ENCODE measurements at regions not wholly inside any gene's neighbourhood (a gene's known extent, or its start where the extent isn't known, plus 50 kb on each side); places are given as distances from the start of the nearest gene placed in this dataset.
"Not testable (repeated sequence)": the region's sequence is repeated elsewhere in the genome, so short reads cannot be mapped to it uniquely, and the experiment has no call there.

DNA sequence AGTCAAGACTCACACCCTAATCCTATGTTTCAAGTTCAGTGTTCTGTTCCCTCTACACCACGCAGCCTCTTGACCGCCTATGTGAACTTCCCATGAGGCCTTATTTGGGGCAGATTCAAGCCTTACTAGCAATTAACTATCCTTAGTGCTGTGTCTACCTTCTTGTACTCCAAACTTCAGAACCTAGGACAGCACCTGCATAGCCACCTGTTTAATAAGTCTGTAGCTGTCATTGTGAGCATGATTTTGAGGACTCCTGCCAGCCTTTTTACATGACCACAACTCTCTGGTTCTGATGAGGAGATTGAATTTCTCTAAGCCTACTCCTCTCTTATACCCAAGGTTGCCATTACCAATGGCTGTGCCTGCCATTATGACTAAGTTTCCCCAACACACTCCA lies 50.8 kb upstream of the PCSK1 start:
- DNase-seq = peak; percentile 4 to 5

DNA sequence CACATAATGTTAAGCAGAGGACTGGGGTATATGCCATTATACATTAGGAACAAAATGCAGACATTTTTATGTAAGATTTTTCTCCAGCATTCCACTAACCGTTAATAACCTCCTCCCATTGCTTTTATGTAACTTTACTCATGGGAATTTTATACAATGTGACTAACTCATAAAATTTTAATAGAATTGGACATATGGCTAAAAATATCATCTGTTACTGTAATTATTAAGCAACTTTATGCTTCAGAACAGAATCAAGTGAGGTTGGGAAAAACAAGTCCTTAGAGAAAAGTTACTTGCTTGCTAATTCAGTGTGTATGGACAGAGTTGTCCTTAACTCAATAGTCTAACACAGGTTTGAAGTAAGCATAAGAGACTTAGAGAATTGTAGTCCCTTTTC lies 54.8 kb upstream of the PCSK1 start:
- no peak for DNase-seq

DNA sequence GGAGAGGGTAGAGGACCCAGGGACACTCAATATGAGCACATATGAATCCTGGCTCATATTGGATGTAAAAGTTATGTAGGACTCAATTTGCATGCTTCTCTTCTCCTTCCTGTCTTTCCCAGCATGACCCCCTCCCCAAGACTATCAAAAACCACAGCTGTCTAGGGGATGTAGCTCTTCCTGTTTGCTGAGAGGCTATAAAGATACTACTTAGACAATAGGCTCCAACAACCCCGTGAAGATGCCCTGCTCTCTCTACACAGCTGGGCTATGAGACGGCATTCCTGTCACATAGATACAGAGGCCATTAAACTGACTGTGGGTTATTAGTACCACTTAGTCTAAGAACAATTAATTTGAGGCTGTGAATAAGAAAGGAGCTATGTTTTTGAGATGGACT lies 56.5 kb upstream of the PCSK1 start:
- no peak for DNase-seq

DNA sequence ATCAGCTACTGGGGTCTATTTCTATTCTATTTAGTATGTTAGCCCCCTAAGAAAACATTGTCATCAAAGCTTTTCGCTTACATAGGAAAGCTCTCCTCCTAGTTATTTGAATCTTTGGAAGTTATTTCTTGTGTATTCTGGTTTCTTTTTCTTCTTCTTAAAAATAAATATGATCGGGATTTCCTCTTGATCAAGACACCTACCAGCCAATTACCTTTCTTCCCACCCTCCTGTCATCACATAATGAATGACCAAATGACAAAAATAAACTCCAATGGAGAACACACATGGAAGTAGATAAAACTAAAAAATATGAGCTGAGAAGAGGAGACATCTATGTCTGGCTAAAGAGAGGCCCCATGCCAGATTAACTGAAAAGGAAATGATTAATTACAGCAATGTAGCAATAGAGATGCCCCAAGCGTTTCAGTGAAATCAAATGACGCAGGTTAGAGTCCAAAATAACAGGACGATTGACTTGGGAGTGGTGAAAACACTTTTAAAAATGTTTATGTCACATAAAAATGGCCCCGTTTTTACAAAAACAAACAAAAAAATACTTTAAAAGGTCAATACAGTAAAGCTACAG lies 59.5 kb upstream of the PCSK1 start:
- DNase-seq = no peak

DNA sequence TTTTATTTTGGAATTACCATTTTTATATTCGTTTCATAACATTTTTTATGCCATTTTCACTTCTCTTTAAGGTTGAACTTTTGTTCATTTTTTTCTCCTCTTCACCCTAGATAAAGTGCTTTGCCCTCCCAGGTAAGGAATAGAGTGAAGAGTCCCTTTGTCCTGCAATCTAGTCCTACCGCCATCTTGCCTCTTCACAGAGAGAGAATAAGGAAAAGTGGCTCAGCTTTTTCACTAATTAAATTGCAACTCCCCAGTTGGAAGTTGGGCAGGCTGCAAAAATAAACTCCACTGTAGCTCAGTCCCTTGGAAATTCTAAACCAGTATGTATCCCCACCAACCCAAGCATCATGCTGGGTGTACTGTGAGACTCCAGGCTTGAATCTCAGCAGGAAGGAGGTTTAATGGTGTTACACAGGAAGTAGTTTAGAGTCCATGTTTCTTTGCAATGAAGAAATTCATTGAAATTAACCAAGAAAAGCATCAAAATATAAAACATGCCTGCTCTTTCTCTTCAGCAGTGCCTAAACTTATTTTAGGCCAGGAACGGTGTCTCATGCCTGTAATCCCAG lies 60.3 kb upstream of the PCSK1 start:
- no peak for DNase-seq

DNA sequence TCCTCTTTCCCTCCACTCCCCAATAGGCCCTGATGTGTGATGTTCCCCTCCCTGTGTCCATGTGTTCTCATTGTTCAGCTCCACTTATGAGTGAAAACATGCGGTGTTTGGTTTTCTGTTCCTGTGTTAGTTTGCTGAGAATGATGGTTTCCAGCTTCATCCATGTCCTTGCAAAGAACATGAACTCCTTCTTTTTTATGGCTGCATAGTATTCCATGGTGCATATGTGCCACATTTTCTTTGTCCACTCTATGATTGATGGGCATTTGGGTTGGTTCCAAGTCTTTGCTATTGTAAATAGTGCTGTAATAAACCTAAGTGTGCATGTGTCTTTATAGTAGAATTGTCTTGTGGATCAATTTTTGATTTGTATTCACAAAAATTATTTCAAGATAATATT lies 62.4 kb upstream of the PCSK1 start:
- not testable (repeated sequence) for DNase-seq

DNA sequence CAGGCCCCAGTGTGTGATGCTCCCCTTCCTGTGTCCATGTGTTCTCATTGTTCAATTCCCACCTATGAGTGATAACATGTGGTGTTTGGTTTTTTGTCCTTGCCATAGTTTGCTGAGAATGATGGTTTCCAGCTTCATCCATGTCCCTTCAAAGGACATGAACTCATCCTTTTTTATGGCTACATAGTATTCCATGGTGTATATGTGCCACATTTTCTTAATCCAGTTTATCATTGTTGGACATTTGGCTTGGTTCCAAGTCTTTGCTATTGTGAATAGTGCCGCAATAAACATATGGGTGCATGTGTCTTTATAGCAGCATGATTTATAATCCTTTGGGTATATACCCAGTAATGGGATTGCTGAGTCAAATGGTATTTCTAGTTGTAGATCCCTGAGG lies 64.0 kb upstream of the PCSK1 start:
- not testable (repeated sequence) for DNase-seq

DNA sequence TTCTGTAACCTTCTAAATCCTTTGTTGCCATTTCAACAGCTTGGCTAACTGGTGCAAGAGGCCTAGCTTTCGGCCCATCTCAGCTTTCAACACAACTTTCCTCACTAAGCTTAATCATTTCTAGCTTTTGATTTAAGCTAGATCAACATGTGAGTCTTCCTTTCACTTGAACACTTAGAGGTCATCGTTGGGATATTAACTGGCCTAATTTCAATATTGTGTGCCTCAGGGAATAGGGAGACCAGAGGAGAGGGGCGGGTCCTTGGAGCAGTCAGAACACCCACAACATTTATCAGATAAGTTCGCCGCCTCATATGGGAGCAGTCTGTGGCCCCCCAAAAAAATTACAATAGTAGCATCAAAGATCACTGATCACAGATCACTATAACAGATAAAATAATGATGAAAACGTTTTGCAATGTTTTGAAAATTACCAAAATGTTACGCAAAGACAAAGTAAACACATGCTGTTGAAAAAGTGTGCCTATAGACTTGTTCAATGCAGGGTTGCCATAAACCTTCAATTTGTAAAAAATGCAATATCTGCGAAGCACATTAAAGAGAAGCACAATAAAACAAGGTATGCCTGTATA lies 66.8 kb upstream of the PCSK1 start:
- DNase-seq = no peak

DNA sequence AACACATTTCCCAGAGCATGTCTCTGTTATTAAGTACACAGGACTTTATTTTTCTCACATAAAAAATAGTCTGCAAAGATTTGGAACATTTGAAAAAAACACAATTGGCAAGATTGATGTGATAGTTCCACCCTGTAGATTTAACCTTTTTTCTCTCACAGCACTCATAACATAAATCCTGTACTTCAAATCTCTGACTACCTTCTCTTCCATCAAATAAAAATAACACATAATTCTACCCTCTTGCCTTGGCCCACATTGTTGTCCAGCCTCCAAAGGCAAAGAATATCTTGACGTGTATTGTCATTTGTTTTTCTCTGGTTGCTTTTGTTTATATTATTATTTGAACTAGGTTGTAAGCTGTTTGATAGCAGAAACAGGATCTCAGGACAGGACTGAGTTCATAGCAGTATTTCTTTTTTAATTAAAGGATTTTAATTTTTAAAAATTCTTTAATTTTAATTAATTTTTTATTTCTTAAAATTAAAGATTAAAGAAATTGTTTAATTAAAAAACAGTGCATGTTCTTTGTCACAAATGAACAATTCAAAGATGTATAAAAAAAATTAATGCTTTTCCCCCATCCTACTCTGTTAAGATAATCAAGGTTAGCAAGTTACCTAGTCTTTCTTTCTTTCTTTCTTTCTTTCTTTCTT lies 69.1 kb upstream of the PCSK1 start:
- no peak for DNase-seq

DNA sequence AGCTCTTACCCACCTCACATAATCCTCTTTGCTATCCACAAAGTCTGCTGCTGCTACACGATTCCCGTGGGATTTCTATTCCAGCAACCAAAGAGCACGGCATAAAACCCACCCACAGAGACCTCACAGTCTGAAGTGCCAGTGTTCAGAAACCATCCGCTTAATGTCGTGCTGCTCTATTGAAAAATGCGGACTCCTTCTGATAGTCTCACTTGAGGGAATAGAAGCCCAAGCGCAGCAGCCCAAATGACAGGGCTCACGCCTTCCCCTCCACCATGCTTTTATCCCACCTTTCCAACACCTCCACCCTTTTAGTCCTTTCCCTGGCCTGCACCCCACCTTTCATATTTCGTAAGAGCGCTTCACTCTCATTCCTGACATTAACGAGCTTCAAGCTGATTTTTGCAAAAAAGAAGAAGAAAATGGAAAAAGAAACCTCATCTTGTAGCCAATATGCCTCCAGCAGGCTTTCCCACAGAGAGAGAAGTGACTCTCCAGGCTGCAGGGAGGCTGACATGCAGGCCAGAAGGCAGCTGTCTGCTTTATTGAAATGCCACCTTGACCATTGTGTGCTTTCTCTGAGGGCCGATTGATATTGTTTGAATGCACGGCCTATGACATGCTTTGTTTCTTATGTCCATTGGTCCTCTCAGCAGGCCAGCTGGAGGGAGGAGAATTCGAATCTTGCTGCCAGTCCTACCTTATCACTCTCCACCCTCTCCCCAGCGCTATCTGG lies 70.6 kb upstream of the PCSK1 start:
- DNase-seq = no peak

DNA sequence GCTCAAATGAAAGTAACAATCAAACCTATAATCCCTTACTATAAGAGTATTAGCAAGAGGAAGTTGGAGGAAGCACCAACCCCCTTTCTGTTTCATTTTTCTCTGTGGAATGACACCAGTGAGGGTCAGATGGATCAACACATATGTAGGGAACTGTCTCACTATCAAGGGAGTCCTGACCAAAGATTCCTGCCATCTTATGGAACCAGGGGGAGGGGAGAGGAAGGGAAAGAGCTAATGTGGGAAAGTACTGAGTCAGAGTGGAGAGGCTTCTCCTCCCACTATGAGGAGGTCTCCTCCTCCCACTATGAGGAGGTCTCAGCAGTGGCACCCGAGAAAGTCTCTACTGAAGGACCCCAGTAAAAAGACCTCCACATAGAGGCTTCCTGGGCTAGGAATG lies 73.3 kb upstream of the PCSK1 start:
- no peak for DNase-seq

DNA sequence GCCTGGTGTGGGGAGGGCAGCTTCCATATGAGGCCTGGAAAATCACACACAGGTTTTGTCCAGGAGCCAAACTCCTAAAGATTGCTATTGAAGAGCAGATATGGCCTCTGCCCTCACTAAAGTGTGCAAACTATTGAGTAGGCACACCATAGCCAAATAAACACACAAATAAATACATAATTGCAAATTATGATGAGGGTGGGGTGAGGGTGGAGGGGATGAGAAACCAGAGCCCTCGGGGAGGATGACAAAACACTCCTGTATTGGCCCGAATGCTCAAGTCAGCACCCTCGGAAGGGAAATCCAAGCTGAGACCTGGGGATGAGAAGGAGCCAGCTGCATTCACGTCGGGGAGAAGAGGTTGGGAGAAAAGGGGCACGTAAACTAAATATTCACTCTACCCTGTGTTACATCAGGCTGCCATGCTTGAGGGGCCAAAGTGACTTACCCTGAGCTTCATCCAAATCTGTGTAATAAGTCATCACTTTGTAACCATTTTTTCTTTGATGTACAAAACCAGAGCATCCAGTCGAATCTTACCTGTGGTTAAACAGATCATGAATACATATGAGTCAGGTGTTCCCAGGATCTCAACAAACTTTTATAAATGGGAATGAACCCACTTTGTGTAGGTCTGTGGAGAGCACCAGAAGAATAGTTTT lies 73.9 kb upstream of the PCSK1 start:
- DNase-seq = no peak

DNA sequence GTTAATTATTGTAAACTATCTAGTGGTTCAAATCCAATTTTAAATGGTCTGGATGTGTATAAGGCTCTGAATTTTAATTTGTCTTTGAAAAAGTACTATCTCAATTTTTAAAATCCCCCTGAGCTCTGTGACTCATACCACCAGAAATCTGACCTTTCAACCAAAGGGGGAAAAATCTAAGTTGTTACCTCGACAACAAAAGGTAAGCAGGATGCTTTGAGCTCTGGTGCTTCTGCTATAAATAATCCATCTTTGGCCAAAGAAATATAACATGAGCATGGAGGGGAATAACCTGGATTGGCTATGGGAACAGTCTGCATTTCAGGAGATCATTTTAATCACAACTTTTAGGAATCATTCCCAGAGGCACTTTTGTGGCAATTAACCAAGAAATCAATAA lies 76.3 kb upstream of the PCSK1 start:
- DNase-seq = no peak

DNA sequence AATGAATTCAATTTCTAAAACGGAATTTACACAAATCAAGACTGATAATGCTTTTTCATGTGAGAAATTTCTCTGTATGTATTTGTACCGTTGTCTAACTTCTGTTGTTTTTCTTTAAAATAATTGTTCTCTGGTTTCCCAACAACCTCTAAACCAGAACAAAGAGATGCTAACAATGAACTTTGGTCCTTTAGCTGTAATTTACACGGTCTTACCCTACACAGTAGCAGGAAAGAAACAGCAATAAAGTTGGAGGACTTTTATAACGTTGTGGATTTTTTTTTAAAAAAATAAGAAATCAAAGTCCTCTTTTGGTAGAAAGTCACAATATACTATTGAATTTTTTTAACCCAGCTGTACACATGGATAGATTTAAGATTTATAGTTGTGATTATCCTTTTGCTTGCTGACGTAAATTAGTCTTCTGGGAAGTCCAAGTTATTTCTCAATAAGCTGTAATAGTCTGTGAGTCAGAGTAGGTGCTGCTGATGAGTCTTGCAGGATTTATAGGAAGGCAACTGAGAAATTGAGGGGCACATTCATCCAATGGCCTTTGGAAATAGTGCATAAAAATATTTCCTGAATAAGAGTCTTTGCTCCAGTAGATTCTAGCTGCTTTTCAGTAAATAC lies 76.8 kb upstream of the PCSK1 start:
- DNase-seq = no peak

DNA sequence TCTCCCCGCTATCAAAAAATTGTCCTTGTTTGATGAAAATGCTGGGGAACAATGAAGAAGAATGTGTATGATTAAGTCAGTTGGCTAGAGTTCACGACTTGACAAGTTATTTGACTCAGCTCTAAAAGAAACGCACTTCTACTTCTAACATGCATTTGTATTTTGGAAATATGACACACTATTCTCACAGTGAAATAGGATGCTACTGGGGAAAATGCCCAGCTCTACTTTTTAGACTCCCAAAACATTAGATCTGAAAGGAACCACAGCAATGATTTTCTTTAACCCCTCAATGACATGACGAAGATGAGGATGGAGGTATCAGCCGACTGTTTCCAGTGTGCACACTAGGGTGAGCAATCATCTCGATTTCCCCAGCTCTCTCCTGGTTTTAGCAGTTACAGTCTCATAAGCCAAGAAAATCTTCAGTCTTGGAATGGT lies 83.6 kb upstream of the PCSK1 start:
- DNase-seq = no peak

DNA sequence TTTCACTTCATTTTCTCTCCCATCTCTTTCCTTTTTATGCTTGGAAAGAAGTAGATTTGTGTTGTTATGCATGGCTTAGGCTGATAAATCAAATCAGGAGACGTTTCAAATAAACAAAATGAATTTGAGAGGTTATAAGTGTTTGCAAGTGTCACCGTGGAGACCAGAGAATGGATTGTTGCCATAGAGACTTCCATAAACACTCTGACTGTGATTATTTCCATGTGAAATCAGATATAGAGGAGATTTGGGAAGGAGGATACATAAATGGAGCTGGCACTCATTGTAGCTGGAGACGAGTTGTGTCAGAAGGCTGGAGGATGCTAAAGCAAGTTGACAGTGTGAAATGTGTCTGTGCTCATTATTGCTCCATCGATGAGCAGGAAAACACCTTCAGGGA lies 84.2 kb upstream of the PCSK1 start:
- peak; percentile 14 to 16 for DNase-seq

DNA sequence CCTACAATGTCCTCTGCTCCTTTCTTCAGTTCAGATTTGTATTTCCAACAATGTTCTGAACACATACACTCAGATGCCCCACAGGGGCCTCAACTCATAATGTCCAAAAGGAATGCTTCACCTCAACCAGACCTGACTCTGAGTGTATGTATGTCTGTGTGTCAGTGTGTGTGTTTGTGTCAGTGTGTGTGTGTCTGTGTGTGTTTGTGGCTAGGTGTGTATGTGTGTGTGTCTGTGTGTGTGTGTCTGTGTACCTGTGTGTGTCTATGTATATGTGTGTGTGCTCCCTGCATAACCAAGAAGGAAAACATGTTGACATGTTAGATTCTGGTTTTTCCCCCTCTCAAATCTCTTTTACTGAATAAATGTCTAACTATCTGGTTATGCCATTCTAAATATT lies 87.3 kb upstream of the PCSK1 start:
- DNase-seq = no peak

DNA sequence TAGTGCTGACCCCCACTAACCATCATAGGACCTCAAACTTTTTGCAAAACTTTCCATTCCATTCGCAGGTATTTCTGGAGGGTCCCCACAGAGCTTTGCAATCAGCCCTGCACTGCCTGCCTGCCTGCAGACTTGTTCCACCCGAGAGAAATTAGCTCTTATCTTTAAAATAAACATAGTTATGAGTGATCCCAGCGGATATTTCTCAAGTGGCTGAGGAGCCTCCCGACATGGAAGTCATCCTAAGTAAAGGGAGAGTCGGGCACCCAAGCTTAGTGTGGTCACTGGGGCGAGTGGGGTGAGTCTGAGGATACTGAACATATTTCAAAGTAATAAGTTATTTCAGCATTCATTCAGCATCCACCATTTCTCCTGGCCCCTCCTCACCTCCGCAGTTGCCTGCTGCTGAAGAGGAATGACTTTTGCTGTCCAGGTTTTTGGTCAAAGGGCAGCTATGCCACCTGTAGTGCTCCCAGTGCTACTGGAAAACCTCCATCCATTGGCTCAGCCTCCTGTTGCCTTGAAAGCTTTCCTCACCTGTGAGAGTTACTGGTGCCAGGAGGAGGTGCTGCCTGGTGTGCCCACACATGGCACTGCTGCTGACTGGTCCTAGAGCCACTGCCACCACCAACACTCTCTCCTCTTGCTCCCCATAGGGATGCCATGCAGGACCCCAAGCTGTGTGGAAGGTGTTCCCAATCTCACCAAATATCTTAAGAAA lies 89.7 kb upstream of the PCSK1 start:
- no peak for DNase-seq

DNA sequence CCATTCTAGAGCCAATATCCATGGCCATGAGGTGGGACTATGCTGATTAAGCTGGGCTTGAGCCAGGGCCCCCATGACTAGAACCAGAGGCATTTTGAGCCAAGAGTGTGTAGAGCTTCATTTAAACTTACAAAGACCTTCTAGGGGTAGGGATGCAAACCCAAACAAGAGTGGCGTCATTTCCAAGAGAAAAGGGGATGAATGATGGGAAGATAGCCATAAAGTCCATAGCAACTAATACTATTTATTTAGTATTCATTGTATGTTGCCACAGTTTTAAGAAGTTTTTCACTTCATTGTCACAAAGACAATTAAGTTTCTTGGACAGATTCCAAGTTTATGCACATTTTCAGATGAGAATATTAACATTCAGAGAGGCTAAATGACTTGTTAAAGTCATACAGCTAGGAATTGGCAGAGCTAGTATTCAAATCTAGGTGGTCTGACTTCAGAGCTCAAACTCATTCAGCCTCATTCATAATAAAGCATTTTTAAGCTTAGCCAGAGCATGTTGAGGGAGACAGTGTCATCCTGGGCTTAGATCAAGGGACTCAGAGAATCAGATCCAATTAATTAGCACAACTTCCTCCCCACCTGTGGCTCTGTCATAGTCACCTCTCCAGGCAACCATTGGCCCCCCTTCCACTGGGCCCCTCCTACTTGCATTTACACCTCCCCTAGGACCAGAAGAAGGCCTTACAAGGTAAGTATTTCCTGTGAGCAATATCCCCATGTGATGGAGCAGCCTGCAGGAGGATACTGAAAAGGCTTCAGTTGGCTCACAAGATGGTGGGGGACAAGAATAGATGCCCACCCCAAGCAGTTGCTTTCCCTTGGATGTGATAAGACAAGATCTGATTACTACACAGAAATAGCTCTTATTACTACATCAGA lies 95.0 kb upstream of the PCSK1 start:
- no peak for DNase-seq
